HG02610 (cell line): ENCODE measurements at regions not wholly inside any gene's neighbourhood (a gene's known extent, or its start where the extent isn't known, plus 50 kb on each side); places are given as distances from the start of the nearest gene placed in this dataset.
"Not testable (repeated sequence)": the region's sequence is repeated elsewhere in the genome, so short reads cannot be mapped to it uniquely, and the experiment has no call there.

Experiments used
- ATAC-seq: cut with Tn5 transposase; IDR thresholded peaks from one replicate; pipeline ENCODE4 v1.9.1; 2021; ENCODE audit warnings: mild to moderate bottlenecking, moderate library complexity; ENCODE audit not compliant: unreplicated experiment

DNA sequence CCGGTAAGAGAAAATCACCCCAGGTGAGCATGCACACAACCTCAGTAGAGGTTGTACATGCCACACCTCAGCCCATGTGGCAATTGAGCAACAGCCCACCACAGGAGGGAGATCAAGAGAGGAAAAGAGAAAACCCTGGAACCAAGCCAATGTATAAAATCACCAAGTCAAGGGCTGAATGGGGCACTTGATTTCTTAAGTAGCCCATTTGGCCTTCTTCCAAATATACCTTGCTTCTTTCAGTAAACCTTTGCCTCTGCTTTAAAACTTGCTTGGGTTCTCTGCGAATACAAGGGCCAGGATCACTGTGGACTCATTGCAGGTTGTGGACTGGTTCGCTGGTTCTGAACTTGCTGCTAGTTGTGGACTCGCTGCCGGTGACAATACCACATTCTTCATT, 1814.0 kb downstream of the PLA2G4A start:
- no peak for ATAC-seq

DNA sequence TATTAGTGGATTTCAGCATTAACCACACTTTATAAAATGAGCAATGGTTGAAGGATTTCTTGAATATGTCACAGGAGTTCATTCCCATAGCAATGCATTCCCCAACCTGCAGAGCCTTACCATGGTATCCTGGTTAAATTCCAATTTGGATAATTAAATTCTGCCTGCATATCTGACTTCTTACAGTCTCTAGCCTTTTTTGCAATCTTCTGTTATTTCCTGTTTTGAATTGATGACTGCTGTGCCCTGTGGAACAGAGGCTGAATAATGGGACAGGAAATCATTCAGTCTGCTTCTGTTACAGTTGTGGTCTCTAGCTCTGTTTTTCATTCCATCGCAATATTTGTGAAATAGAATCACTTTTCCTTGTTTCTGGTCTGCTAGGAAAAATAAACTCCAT, 1823.9 kb downstream of the PLA2G4A start:
- ATAC-seq = no peak

DNA sequence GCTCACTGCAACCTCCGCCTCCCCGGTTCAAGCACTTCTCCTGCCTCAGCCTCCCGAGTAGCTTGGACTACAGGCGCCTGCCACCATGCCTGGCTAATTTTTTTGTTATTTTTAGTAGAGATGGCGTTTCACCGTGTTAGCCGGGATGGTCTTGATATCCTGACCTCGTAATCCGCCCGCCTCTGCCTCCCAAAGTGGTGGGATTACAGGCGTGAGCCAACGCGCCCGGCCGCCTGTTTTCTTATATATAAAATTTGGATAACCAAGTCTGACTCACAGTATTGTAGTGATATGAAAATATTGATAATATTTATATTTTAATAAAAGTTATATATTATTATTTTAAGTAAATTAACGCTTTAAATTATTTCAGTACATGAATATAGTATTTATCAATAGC, 1821.7 kb downstream of the BRINP3 start:
- not testable (repeated sequence) for ATAC-seq

DNA sequence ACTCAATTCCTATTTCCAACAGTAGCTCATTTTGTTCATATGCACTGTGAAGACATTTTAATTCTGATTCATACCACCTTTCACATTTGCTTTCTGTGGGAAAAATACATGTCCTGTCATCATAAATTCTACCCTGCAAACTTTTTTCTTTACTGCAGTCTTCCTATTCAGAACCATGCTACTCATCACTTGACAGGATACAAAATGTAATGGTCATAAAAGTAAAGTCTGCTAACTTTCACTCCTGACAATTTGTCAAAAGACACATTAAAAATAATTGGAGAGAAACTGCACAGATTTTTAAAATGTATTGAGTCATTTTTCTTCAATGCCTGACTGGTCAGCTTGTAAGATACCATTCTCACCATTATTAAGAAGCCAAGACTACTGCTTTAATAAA, 1817.1 kb downstream of the BRINP3 start:
- ATAC-seq = no peak

DNA sequence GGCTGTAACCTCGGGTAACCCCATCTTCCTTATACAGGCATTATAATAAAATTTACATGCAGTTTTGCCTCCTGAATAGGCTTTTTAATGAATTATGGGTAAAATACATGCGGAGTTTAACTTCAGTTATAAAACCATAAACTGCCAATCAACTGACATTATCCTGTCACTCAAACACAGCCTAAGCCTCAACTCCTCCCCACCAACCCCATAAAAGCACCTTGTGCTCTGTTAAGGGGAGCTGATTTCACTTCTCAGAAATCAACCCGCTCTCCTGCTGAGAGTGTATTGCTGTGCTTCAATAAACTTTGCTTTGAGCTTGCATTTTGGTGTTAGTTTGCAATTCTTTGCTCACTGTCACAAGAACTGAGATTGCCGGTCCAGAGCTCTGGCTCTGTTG, 1812.2 kb downstream of the BRINP3 start:
- no peak for ATAC-seq

DNA sequence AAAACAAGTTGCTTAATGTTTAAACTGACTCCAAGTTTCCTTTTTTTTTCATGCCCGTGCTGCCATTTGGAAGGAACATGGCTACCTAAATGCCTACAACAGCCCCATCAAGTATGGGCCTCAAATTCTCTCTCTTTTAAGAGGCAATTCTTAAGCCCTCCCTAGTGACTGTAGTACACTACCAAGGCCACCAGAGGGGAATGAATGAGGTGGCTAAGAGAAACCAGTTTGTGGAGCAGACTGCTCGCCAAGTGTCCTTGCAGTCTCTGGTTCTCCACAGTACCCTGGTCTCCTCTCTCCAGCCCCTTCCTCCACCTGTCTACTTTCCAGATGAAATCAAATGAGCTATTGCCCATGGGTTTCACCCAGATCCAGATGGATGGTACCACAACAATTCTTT, 1809.6 kb downstream of the BRINP3 start:
- ATAC-seq = no peak

DNA sequence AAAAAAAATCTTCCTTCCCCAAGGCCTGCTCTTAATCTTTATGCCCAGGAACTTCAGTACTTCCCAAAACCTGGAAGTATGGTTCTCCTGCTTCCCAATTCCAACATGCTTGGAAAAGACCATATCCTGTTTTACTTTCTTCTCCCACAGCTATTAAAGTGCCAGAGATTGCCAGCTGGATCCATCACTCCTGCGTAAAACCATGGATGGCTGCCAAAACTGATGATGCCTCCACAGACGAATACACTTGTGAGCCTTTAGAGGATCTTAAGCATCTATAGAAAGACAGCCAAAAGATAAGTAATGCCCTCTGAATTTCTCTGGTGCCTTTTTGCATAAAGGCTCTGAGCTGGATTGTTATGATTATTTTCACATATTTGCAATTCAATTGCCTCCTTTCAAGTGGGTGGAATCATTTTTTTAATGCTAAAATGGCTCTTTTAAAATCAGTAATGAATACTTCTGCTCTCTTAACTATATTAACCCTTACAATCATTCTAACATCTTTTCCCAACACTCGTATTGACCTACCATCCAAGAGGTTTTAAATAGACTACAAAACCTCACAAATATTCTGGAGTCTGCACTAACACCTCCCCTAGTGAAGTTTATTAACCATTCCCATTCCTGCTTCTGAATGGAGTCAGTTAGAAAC, 1807.8 kb downstream of the BRINP3 start:
- no peak for ATAC-seq

DNA sequence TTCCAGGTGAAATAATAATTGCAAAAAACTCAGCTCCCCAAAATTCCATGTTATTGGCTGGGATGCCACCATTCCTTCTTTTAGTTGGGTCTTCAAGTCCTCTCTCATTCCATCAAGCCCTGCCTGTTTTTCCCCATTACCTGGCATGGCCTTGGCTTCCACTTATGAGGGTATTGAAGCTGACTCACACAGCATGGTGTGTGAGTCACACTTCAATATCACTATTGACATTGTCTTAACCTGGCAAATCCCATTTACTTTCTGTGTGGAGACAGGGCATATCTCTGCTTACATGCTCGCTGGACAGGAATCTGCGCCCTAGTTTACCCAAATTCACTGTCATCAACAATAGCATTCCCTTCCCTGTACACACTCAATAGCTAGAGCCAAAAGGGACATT, 1806.8 kb downstream of the BRINP3 start:
- ATAC-seq = no peak

DNA sequence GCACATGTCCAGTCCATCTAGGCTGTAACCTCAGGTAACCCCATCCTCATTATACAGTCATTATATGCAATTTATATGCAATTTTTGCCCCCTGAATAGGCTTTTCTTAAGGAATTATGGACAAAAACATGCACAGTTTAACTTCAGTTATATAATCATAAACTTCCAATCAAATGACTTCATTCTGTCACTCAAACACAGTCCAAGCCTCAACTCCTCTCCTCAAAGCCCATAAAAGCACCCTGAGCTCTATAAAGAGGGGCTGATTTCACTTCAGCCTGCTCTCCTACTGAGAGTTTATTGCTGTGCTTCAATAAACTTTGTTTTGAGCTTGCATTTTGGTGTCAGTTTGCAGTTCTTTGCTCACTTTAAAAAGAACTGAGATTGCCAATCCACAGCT, 1805.5 kb downstream of the BRINP3 start:
- ATAC-seq = no peak

DNA sequence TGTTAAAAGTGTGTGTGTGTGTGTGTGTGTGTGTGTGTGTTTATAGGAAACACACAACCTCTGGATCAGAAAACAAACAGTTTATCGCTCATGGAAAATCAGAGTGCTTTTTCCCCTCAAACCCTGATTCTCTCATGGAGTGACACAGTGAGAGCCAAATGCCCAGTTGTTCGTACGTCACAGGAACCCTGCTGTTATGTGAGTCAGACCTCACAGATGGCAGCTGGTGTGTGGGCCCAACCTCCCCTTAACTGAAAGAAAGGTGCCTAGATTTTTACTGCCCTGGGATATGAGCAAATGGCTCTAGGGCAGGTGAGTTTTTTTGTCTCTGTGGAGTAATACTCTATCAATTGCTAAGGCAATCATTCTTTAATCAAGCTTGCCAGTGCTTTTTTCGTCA, 1788.1 kb downstream of the BRINP3 start:
- no peak for ATAC-seq

DNA sequence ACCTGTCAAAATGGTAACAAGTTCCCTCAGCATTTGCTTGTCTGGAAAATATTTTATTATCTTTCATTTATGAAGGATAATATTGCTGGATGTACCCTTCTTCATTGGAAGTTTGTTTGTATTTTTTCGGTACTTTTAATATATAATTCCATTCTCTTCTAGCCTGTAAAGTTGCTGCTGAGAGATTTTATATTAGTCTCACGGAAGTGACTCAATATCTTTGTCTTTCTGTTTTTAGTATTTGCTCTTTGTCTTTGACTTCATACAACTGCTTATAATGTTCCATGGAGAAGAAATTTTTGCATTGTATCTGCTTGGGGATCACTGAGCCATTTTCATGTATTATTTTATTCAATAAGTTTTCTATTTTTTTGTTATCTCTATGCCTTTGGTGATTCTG, 1777.5 kb downstream of the BRINP3 start:
- ATAC-seq = no peak

DNA sequence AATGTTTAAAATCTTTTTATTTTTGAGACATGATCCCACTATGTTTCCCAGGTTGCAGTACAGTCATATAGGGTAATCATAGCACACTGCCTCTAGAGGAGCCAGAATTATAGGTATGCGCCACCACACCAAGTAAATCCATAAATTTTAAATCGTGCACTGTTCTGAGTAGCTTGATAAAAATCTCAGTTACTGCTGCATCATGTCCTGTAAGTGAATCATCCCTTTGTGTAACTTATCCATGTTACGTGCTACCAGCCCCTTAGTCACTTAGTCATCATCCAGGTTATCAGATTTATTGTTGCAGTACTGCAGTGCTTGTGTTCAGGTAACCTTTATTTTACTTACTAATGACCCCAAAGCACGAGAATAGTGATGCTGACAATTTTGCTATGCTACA, 1770.9 kb downstream of the BRINP3 start:
- ATAC-seq = no peak

DNA sequence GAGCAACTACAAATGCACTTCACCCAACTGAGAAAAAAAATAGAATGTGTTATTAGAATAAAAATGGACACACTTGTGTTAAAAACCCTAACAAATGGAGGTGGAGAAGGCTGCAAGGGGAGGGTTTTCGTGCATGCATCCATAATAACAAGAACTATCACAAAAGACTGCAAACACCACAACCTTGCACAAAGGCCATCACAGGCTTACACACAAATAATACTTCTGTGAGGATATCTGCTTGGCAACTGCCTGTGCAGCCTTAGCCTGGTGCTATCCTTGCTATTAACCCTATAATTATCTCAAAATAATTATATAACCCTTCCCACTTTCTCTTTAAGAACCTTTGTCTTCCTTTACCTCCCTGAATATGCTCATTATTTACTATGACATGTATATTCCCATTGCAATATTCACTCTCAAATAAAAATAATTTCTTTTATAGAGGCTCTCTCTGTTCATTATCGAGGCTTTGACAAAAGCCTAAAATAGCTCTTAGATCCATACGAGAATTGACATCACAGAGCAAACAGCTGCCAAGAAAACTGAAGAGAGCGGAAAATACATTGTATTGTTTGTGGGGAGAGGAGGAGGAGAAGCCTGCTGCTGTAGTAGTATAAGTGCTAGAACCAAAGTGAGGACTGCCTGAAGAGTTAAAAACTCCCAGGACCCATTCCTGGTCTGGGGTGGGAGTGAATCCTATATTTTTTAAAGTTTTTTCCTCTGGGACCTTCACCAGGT, 1768.7 kb downstream of the BRINP3 start:
- ATAC-seq = no peak

DNA sequence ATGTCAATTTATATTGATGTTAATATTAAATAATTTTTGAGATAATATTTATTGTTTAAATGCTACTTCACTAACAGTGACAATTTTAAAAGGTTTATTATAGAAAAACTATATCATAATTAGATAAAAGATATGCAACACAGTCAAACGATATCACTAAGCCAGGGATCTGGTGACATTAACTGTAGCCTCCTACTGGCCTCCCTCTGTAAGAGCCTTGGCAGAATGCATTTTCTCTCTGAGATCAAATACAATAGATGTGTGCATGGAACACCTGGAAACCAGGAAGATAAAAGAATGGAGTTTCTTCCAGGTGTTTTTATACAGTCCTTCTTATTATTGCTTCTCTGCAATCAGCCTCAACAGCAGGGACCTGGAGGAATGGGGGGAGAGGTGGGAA, 1762.1 kb downstream of the BRINP3 start:
- no peak for ATAC-seq

DNA sequence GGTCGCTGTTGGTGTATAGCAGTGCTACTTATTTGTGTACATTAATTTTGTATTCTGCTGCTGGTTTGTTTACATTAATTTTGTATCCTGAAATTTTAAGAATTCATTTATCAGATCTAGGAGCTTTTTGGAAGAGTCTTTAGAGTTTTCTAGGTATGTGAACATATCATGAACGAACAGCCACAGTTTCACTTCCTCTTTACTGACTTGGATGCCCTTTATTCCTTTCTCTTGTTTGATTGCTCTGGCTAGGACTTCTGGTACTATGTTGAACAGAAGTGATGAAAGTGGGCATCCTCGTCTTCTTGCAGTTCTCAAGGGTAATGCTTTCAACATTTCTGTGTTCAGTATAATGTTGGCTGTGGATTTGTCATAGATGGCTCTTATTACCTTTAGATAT, 1757.9 kb downstream of the BRINP3 start:
- no peak for ATAC-seq

DNA sequence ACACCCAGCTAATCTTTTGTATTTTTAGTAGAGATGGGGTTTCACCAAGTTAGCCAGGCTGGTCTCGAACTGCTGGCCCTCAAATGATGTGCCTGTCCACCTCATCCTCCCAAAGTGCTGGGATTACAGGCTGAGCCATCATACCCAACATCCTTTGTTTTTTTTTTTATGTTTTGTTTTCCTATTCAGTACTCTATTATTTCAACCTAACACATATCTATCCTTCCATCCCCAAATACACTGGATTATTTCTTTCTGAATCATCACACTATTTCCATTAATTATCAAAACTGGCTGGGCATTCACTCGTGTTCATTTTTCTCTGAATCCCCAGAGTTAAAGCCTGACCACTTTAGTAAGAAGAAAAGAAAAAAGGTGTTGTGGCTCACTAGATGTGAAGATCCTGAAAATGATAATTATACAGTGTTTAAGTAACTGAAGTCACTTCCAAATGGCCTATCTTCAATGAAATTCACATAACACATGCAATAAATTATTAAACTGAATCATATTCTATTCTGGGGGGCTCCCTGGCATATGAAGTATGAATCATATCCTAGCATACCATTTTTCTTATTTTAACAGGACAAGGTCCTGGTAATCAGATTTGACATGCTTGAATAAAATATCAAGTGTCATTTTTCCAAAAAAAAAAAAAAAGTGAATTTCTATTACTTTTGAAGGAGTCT, 1754.2 kb downstream of the BRINP3 start:
- no peak for ATAC-seq

DNA sequence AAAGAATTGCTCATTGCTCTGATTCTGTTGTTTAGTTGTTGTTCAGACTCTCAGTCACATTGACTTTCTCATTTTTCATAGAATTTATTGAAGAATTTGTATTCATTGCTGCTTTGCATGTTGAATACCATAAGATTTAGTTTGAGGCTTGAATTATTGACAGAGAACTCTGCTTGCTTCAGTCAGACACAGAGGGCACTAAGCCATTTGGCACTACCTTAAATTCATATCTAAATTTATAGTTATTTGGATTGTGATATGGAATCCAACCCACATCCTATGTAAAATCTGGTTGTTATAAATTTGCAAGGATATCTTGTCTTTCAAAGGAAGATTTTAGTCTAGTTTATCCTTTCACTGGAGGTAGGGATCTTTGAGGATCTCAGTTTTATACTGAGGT, 1748.6 kb downstream of the BRINP3 start:
- ATAC-seq = no peak

DNA sequence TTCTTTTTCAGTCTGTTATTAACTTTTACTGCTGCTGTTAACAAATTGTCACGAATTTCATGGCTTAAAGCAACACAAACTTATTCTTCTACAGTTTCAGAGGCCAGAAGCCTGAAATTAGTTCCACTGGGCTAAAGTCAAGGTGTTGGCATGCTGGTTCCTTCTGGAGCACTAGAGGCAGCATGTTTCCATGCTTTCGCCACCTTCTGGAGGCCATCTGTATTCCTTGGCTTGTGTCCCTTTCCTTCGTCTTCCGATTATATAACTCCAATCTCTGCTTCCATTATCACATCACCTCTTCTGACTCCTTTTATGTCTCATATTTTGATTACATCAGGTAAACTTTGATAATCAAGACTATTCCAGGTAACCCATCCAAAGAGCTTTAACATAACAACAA, 1742.1 kb downstream of the BRINP3 start:
- no peak for ATAC-seq

DNA sequence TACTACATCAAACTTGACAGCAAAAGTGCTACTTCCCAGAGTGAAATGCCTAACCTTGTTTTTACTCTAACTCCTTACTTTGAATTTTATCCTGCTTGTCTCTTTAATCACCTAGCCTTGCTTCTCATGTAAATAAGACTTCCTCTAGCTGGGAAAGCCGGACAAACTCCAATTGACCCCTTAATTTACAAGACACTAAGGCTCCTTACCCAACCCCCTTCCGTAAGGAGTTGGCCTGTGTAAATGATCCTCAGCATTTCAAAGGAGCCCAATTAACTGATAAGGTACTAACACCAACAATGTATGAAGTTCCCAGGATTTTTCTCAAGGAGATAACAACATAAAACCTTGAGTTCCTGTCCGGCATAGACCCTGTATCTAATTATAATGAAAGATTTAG, 1728.4 kb downstream of the BRINP3 start:
- ATAC-seq = not testable (repeated sequence)

DNA sequence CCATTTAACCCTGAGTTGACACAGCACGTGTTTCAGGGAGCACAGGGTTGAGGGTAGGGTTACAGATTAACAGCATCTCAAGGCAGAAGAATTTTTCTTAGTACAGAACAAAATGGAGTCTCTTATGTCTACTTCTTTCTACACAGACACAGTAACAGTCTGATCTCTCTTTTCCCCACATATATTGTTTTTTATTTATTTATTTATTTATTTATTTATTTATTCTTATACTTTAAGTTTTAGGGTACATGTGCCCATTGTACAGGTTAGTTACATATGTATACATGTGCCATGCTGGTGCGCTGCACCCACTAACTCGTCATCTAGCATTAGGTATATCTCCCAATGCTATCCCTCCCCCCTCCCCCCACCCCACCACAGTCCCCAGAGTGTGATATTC, 1725.6 kb downstream of the BRINP3 start:
- ATAC-seq = not testable (repeated sequence)

DNA sequence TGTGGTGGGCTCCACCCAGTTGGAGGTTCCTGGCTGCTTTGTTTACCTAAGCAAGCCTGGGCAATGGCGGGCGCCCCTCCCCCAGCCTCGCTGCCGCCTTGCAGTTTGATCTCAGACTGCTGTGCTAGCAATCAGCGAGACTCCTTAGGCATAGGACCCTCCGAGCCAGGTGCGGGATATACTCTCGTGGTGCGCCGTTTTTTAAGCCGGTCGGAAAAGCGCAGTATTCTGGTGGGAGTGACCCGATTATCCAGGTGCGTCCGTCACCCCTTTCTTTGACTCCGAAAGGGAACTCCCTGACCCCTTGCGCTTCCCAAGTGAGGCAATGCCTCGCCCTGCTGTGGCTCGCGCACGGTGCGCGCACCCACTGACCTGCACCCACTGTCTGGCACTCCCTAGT, 1719.9 kb downstream of the BRINP3 start:
- ATAC-seq = not testable (repeated sequence)

DNA sequence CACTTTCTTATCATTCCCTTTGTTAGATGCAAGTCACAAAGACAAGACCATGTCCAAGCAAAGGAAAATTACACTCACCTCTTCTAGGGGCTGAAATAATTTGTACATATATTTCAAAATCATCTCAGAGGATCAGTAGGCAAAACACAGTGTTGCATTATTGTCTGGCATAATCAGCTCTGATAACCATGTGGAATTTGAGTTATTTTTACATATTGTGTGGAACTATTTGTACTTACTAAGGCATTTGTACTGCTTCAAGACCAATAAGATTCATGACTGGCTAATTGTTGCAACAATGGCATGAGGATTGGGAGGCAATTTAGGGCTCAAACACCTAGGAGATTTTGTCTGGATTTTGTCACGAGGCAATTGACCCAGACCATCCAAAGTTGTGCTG, 1716.4 kb downstream of the BRINP3 start:
- ATAC-seq = no peak
